ENCODE measurements at regions not wholly inside any gene's neighbourhood (a gene's known extent, or its start where the extent isn't known, plus 50 kb on each side); places are given as distances from the start of the nearest gene placed in this dataset.

DNA sequence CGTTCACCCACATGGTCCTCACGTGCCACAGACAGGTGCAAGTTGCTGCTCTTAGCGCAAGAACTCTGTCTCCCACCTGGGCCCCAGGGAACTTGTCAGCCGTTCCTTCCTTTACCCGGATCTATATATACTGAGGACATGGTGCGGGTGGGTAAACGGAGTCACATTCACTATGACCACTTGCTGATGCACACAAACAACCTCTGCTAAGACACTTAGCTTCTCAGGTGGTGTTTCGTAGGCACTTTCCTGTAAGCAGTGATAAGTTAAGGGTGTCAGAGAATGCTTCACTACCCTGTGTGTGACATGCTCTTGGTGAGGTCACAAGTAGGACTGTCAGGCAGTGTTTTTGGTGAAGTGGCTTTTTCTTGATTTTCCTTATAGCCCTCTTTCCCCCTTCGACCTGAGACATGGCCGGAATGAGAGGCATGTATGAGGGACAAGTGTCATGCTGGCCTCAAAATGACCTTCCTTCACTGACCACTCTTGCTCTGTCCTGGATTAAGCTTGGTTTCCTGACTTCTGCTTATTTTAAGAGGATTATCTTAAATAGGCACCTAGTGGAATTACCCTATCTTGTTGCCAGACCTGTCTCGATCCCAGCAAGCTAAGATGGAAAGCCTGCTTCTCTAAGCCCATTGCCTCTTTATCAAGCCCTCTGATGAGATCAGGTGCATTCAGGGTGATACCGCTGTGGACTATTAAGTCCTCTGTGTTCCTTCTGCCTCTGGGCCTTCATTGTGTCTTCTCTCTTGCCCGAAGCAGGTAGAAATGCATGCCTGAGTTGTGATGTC, 97.1 kb upstream of the CELF4 start:
- no peak for DNase-seq

DNA sequence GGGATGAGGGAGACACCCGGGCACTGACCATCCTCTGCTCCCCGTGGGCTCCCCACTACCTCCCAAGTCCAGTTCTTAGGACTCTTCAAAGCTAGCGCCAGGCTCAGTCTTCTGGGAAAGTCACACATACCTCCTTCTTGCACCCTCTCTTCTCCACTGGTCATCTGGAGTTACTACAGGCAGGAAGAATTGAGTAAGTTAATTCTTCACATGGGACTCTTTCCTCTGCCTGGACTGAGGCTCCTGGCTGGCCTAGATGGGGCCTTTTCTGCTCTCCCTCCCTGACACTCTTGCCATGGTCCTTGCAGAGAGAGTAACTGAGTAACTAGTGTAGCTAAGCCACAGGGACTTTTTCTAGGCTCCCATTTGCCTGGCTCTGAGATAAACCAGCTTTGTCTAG, 96.5 kb upstream of the CELF4 start:
- no peak for DNase-seq

- DNase-seq: no peak
Observed at GRCh38 chr18:37661478-37661877, 95.9 kb upstream of the CELF4 start.

DNA sequence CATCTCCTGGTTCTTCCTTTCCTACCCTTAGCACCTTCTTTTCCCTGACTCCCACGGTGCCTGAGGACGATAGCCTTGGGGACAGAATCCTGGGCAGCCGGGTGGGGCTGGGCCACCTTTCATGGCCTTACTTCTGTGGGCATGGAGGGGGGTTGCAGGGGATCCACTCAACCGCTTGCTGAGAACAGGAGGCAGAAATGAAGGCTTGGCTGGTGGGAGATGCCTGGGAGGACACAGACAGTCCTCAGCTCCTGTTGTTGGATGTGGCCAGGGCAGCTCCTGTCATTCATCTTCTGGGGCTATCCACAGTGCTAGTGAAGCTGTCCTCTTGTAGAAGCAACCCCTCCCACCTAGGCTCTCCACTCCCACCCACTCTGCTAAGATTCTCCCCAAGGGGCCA, 95.5 kb upstream of the CELF4 start:
- no peak for DNase-seq

DNA sequence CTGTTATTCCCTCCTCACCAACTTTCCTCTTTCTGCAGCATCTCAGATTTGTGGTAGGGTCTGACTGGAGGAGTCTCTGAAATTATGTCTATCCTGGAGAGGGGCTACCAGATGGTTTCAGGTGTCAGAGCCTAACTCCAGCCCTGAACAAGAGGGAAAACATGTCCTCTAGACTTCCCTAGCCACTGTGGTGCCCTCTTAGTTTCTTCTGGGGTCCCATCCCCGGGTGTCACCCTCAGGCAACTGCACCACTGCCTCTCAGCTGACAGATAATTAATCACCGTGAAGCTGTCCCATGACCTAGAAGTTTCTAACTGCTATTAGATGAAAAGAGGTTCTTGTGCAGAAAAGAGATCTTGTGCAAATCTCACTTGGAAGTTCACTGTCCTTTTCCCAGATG, 95.1 kb upstream of the CELF4 start:
- DNase-seq: no peak

DNA sequence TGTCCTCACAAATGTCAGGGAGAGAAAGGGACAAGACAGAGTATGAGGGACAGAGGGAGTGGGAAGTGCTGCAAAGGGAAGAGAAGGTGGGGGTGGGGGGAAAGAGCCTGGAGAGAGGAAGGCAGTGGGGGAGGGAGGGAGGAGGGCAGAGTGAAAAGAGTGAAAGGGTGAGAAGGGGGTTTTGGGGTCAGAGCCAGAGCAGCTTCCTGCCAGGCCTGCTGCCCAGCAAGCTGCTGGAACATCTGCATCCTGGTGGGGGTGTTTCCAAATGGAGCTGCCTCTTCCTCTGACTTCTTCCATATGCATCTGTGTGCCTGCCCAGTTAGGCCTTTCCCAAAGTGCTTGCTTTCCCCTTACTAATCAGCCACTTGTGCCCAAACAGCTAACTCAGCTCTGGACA, 94.3 kb upstream of the CELF4 start:
- no peak for DNase-seq

DNA sequence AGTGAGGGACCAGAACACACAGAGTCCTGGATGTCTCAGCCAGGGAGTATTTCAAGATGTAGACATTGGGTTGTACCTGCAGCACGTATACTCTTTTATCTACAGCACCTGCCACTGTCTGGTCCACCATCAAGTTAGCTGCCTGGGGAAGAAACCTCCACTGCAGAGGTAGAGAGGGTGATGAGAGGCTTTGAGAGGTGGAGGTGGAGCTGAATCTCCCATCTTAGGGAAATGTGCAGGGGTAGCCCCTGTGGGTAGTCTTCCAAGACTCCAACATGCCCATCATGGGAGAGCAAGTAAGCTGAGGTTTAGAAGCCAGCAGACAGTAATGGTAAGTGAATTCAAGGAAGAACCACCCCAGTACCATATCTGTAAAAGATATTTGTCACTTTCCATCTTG, 93.3 kb upstream of the CELF4 start:
- DNase-seq: no peak

GRCh38 chr18:37657493-37657892, 91.9 kb upstream of the CELF4 start:
- DNase-seq: no peak

DNA sequence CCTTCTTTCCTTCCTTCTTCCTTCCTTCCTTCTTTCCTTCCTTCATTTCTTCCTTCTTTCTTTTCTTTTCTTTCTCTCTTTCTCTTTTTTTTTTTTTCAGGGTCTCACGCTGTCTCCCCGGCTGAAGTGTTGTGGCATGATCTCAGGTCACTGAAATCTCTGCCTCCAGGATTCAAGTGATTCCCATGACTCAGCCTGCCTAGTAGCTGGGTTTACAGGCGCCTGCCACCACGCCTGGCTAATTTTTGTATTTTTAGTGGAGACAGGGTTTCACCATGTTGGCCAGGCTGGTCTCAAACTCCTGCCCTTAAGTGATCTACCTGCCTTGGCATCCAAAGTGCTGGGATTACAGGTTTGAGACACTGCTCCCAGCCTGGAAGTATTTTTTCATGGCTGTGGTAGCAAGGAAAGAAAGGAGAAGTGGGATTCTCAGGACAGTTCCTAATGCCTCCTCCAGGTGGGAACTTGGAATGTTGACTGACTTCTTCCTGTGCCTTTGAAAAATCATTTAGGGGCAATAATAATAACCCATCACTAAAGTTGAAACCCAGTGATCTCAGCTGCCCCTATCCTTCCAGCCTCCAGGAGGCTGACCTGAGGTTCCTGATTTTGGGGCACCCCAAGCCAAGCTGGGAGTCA, 89.3 kb upstream of the CELF4 start:
- no peak for DNase-seq

DNA sequence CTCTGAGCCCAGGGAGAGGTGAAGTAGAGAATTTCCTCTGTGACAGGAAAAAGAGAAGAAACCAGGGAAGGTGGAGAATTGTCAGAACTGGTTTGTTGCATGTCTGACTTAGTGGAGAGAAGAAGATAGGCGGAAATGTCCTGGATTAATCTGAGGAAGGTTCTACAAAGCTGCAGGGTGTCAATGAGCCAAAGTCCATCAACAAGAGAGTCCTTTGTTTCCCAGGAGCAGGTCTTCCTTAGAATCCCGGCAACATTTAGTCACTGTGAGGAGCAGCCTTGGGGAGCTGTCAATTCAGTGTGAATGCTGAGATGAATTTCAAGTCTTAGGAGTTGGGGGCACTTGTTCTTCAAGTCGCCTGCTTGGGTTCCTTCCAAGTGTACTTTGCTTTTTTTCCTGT, 88.4 kb upstream of the CELF4 start:
- DNase-seq: no peak

- no peak for DNase-seq
Observed at GRCh38 chr18:37653618-37654017, 88.0 kb upstream of the CELF4 start.

DNA sequence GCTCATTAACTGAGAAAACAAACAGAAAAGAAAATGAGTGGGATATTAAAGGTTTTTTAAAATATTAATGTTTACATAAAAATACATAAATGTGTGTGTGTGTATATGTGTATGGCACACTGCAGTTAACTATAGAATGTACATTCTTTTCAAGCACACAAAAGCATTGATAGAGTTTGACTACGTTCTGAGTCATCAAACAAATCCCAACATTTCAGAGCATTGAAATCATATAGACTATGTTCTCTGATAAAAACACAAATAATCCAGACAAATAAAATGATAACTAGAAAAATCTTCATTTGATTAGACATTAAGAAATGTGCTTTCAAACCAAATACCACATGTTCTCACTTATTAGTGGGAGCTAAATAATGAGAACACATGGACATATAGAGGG, 84.3 kb upstream of the CELF4 start:
- no peak for DNase-seq

- DNase-seq: no peak
Observed at GRCh38 chr18:37649416-37649815, 83.8 kb upstream of the CELF4 start.

DNA sequence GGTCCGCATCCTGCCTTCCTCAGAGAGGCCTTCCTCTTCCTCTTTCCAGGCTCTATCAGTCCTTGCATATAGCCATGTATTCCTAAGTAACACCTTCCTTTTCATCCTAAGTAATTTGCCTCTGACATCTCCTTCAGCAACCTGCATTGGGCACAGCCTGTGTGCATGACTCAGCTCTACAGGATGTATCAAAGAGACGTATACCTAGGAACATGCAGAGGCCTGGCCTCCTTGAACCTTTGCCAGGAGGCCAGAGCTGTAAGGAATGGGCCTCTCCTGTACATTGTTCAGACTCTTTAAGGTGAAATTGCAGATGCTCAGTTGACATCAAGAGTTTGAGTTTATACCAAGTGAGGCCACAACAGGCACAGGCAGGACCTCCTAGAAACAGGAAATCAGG, 76.0 kb upstream of the CELF4 start:
- DNase-seq: no peak

GRCh38 chr18:37640504-37640903, 74.9 kb upstream of the CELF4 start:
- no peak for DNase-seq

DNA sequence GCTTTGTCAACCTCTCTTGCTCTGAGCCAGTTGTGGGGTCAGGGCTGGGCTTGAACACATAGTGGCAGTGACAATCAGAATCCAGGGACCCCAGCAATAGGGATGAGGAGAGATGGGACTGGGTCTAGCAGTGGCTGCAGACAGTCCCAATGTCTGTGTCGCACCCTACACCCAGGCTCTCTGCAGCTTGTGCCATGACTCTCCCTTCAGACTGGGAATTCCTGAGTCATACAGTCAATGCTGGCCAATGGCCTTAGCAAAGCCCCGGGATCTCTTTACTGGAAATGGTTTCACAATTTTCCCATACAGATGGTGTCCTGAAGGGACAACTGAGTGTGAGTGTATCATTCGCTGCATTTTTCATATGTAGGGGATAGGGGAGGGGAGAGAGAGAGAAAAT, 74.2 kb upstream of the CELF4 start:
- no peak for DNase-seq

DNA sequence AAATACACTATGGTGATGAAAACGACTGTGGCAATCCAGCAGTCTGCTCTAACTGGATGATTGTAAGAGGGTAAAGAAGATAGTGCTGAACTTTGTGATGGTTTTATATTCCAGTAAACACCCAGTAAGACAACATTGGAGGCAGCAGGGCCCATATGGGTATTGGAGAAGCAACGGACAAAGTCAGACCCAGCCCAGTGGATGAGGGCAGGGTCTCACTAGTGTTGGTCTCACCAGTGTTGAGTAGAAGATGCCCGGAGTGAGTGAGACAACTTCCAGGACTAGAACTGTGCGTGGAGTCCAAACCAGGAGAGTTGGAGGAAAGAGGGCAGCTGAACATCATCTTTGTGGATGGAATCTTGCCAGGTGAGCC, 71.9 kb upstream of the CELF4 start:
- no peak for DNase-seq

DNA sequence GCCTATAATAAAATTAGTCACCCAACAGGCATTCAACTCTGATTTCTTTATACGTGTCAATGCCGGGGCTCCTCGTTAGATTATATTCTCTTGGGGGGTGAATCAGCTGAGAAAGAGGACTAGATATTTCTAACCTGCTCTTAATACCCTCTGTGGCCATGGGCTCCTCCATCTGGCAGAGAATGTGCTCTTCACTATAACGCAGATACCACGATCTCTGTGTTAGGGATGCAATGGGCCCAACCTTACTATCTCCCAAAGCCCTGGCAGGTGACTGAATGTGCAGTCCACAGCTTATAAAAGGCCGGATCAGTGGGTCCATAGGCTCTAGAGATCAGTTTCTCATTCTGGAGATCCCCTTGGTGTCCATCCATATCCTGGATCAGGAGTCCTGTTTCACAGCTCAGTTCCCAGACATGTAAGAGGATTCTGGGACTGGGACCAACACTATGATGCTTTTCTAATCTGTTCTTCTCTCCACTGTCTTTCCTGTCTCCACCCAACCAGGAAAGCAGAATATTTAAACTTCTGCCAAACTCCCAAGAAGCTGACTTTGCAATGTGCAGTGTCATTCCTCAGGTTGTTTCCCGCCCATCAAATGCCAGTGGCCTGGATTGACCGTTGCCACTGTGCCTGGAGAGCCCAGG, 71.4 kb upstream of the CELF4 start:
- no peak for DNase-seq

GRCh38 chr18:37634516-37634915, 68.9 kb upstream of the CELF4 start:
- no peak for DNase-seq

GRCh38 chr18:37631422-37631821, 65.8 kb upstream of the CELF4 start:
- no peak for DNase-seq

DNA sequence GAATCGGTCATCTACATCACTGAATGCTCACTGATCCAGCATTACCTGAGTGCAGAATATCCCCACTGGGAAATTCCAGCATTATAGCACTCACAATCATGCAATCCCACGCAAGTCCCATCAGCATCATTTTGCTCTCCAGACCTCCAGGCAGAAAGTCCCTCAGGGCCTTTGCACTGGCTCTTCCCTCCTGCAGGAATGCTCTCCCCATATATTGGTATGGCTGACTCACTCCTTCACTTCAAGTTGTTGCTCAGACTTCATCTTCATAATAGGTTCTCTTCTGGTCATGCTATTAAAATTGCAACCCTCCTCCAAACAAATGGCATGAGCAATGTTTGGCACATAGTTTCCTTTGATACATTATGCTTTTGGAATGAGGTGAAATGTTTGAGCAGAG, 64.7 kb upstream of the CELF4 start:
- DNase-seq: no peak

GRCh38 chr18:37628470-37629220, 63.0 kb upstream of the CELF4 start:
- DNase-seq: no peak

GRCh38 chr18:37624318-37624717, 58.7 kb upstream of the CELF4 start:
- no peak for DNase-seq

GRCh38 chr18:37619964-37620363, 54.4 kb upstream of the CELF4 start:
- no peak for DNase-seq
